ENCODE measurements at regions not wholly inside any gene's neighbourhood (a gene's known extent, or its start where the extent isn't known, plus 50 kb on each side); places are given as distances from the start of the nearest gene placed in this dataset.

GRCh38 chr2:12637754-12638153, 79.0 kb upstream of the TRIB2 start:
- no peaks in the 10 kb centered on the region for H3K27me3 Mint-ChIP-seq (ENCODE audit: unreplicated experiment)
- H3K36me3 Mint-ChIP-seq (ENCODE audit: unreplicated experiment) = no peaks in the 10 kb centered on the region
- no peak overlapping the region for H3K4me3 Mint-ChIP-seq (ENCODE audit: unreplicated experiment)
- no peaks in the 10 kb centered on the region for H3K9me3 Mint-ChIP-seq (ENCODE audit: unreplicated experiment)
- DNase-seq = no peak
- H3K4me1 Mint-ChIP-seq (ENCODE audit: low read depth, unreplicated experiment) = no peaks in the 10 kb centered on the region
- no peak overlapping the region for H3K27ac Mint-ChIP-seq (ENCODE audit: unreplicated experiment)
- TF ChIP-seq, protein P1, sequence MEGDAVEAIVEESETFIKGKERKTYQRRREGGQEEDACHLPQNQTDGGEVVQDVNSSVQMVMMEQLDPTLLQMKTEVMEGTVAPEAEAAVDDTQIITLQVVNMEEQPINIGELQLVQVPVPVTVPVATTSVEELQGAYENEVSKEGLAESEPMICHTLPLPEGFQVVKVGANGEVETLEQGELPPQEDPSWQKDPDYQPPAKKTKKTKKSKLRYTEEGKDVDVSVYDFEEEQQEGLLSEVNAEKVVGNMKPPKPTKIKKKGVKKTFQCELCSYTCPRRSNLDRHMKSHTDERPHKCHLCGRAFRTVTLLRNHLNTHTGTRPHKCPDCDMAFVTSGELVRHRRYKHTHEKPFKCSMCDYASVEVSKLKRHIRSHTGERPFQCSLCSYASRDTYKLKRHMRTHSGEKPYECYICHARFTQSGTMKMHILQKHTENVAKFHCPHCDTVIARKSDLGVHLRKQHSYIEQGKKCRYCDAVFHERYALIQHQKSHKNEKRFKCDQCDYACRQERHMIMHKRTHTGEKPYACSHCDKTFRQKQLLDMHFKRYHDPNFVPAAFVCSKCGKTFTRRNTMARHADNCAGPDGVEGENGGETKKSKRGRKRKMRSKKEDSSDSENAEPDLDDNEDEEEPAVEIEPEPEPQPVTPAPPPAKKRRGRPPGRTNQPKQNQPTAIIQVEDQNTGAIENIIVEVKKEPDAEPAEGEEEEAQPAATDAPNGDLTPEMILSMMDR (IDR thresholded peaks at IDR 0.05; ENCODE audit: partially characterized antibody, unreplicated experiment) = no peak

DNA sequence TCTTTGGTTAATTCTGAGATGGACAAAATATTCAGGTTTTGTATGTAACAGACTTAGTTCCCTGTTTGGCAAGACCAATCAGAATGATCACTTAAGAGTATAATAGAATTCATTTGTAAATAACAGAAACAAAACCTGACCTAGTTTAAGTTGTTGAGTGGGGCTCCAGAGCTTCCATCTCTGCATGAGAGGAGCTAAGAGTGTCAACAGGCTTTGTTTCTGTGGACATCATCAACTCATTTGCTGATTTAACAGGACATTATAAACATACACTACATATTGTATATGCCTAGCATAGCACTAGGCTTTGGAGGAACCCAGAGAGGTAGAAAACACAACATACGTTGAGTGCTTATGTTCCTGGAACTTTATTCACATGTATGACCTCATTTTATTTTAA, 75.3 kb upstream of the TRIB2 start:
- Mint-ChIP-seq H3K4me1 (ENCODE audit: low read depth, unreplicated experiment) (no peaks in the 10 kb centered on the region), H3K9me3 (ENCODE audit: unreplicated experiment) (no peaks in the 10 kb centered on the region), H3K27me3 (ENCODE audit: unreplicated experiment) (no peaks in the 10 kb centered on the region), H3K36me3 (ENCODE audit: unreplicated experiment) (peaks cover 11% of the 10 kb centered on the region), H3K4me3 (ENCODE audit: unreplicated experiment) (no peak overlapping the region), H3K27ac (ENCODE audit: unreplicated experiment) (no peak overlapping the region)
- no peak for DNase-seq
- TF ChIP-seq, protein P1 (IDR thresholded peaks at IDR 0.05; ENCODE audit: partially characterized antibody, unreplicated experiment) = no peak

GRCh38 chr2:12642332-12642731, 74.4 kb upstream of the TRIB2 start:
- no peaks in the 10 kb centered on the region for H3K4me1 Mint-ChIP-seq (ENCODE audit: low read depth, unreplicated experiment)
- DNase-seq = no peak
- TF ChIP-seq, protein P1 (IDR thresholded peaks at IDR 0.05; ENCODE audit: partially characterized antibody, unreplicated experiment) = no peak
- peaks cover 3% of the 10 kb centered on the region for H3K9me3 Mint-ChIP-seq (ENCODE audit: unreplicated experiment)
- no peak overlapping the region for H3K27ac Mint-ChIP-seq (ENCODE audit: unreplicated experiment)
- no peaks in the 10 kb centered on the region for H3K27me3 Mint-ChIP-seq (ENCODE audit: unreplicated experiment)
- peaks cover 11% of the 10 kb centered on the region for H3K36me3 Mint-ChIP-seq (ENCODE audit: unreplicated experiment)
- H3K4me3 Mint-ChIP-seq (ENCODE audit: unreplicated experiment) = no peak overlapping the region

DNA sequence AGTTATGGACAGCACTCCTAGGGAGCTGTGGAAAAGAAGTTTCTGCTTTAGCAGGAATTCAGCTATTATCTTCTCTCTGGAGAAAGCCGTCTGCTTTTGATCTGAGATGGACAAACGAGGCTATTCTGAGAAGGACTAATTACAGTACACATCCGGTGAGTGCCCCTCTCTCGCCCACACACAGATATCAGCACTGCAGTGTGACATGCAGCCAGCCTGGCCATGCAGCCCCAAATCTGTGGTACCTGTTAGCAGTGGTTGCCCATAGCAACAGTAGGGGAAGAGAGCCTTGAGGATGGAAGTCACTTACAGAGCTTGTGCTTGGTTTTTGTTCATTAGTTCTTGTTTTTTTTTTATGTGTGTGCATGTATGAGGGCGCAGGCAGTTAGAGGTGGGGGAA, 73.9 kb upstream of the TRIB2 start:
- DNase-seq = no peak
- H3K4me1 Mint-ChIP-seq (ENCODE audit: low read depth, unreplicated experiment) = no peaks in the 10 kb centered on the region
- H3K27me3 Mint-ChIP-seq (ENCODE audit: unreplicated experiment) = no peaks in the 10 kb centered on the region
- no peak overlapping the region for H3K4me3 Mint-ChIP-seq (ENCODE audit: unreplicated experiment)
- H3K36me3 Mint-ChIP-seq (ENCODE audit: unreplicated experiment) = peaks cover 11% of the 10 kb centered on the region
- peaks cover 3% of the 10 kb centered on the region for H3K9me3 Mint-ChIP-seq (ENCODE audit: unreplicated experiment)
- no peak overlapping the region for H3K27ac Mint-ChIP-seq (ENCODE audit: unreplicated experiment)
- TF ChIP-seq, protein P1 (IDR thresholded peaks at IDR 0.05; ENCODE audit: partially characterized antibody, unreplicated experiment) = no peak

DNA sequence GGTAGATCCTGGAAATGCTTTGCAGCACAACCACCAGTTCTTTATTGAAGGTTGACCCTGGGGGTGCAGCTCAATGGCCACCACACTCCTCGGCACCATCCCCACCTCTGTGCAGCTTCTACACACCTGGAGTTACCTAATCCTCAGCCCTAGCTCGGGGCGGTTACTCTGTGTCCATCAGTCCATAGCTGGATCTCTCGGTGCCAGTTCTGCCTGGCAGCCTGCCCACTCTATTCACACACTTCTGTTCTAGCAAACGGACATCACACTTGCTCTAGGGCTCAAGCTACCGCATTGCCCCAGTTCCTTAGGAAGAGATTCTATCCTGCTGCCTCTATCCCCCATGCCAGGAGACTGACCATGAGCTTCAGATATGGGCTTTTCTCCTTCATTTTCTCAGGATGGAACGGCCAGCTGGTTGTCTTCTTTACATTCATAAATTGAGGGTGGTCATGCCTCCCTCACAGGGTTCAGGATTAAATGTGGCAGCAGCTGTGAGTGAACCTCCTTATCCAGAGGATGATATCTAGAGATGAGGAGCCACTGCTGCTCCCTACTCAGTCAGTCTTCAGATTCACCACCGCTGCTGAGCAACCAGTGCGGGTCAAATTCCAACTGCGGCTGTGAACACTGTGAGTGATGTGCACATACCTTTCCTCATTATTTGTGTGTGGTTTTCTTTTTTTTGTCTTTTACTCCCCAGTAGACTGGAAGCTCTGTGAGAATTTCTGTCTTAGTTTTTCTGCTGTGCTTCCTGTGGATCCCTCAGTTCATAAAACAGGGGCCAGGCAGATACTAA, 66.9 kb upstream of the TRIB2 start:
- TF ChIP-seq, protein P1 (IDR thresholded peaks at IDR 0.05; ENCODE audit: partially characterized antibody, unreplicated experiment) = no peak
- Mint-ChIP-seq H3K27me3 (ENCODE audit: unreplicated experiment) (no peaks in the 10 kb centered on the region), H3K4me1 (ENCODE audit: low read depth, unreplicated experiment) (no peaks in the 10 kb centered on the region), H3K27ac (ENCODE audit: unreplicated experiment) (no peak overlapping the region), H3K4me3 (ENCODE audit: unreplicated experiment) (no peak overlapping the region), H3K9me3 (ENCODE audit: unreplicated experiment) (peaks cover 3% of the 10 kb centered on the region), H3K36me3 (ENCODE audit: unreplicated experiment) (peaks cover 11% of the 10 kb centered on the region)
- no peak for DNase-seq
